Fibroblast of villous mesenchyme (primary cell): ENCODE measurements at regions not wholly inside any gene's neighbourhood (a gene's known extent, or its start where the extent isn't known, plus 50 kb on each side); places are given as distances from the start of the nearest gene placed in this dataset.

ENCODE experiments used
- DNase-seq: peaks from one replicate; pipeline ENCODE4 v3.0.0-alpha.2; 2010; ENCODE audit warnings: low read depth
- H3K4me3 ChIP-seq: 2 replicates; pipeline ENCODE4 v1.5.1; 2011; ENCODE audit warnings: low read depth, mild to moderate bottlenecking, low read length
- TF ChIP-seq, protein P1 (sequence below): IDR thresholded peaks from 2 replicates; pipeline ENCODE4 v1.5.1; 2012; ENCODE audit warnings: low read depth, mild to moderate bottlenecking, low read length; ENCODE audit not compliant: insufficient read depth

DNA sequence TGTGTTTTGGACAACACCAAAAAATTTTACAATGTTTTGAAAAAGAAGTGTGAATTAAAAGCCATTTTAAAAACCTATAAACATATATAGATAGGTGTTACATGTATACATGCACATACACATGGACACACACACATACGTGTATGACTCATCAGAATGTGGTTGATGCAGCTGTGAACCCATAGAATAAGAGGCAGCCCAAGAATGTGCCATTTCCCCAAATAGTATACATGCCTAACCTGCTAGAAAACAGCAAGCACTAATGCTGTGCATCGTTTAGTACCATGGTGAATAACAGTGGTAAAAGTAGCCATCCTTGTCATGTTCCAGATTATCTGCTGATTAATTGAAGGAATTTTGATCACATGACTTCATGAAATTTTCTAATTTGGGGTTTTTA is 149.0 kb downstream of the DSEL start:
- TF ChIP-seq, protein P1, sequence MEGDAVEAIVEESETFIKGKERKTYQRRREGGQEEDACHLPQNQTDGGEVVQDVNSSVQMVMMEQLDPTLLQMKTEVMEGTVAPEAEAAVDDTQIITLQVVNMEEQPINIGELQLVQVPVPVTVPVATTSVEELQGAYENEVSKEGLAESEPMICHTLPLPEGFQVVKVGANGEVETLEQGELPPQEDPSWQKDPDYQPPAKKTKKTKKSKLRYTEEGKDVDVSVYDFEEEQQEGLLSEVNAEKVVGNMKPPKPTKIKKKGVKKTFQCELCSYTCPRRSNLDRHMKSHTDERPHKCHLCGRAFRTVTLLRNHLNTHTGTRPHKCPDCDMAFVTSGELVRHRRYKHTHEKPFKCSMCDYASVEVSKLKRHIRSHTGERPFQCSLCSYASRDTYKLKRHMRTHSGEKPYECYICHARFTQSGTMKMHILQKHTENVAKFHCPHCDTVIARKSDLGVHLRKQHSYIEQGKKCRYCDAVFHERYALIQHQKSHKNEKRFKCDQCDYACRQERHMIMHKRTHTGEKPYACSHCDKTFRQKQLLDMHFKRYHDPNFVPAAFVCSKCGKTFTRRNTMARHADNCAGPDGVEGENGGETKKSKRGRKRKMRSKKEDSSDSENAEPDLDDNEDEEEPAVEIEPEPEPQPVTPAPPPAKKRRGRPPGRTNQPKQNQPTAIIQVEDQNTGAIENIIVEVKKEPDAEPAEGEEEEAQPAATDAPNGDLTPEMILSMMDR, result no peak
- H3K4me3 ChIP-seq, result no peak overlapping the region
- DNase-seq, result no peak

DNA sequence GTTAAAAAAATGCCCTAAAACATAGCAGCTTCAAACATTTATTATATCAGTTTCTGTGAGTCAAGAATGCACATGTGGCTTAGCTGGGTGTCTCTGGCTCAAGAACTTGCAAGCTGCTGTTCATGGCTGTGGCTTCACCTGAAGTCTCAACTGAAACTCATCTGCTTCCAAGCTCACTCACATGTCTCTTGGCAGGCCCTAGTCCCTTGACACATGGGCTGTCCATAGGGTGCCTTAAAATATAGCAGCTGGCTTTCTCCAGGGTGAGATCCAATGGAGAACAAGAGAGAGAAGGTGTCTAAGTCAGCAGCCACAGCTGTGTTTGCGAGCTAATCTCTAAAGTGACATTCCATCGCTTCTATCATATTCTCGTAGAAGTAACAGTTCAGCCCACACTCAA is 152.8 kb downstream of the DSEL start:
- H3K4me3 ChIP-seq, result no peak overlapping the region
- TF ChIP-seq, protein P1, result no peak
- no peak for DNase-seq

DNA sequence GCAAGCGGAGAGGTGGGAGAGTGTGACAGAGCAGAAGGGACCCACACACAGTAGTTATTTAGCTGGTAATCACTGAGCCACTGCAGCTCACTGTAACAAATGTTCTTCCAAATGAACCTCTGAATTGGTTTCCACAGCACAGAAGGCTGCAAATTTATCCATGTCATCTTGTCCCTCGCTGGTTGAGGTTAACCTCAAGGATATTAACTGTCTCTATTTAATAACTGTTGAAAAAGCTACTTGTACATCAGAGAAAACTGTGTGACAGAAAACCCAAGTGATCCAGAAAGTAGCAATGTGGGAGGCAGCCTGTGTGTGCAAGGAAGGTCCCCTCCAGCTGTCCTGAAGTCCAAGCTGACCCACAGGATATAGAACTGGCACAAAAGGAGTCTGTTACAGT is 153.6 kb downstream of the DSEL start:
- H3K4me3 ChIP-seq, result no peak overlapping the region
- DNase-seq, result no peak
- TF ChIP-seq, protein P1, result no peak

DNA sequence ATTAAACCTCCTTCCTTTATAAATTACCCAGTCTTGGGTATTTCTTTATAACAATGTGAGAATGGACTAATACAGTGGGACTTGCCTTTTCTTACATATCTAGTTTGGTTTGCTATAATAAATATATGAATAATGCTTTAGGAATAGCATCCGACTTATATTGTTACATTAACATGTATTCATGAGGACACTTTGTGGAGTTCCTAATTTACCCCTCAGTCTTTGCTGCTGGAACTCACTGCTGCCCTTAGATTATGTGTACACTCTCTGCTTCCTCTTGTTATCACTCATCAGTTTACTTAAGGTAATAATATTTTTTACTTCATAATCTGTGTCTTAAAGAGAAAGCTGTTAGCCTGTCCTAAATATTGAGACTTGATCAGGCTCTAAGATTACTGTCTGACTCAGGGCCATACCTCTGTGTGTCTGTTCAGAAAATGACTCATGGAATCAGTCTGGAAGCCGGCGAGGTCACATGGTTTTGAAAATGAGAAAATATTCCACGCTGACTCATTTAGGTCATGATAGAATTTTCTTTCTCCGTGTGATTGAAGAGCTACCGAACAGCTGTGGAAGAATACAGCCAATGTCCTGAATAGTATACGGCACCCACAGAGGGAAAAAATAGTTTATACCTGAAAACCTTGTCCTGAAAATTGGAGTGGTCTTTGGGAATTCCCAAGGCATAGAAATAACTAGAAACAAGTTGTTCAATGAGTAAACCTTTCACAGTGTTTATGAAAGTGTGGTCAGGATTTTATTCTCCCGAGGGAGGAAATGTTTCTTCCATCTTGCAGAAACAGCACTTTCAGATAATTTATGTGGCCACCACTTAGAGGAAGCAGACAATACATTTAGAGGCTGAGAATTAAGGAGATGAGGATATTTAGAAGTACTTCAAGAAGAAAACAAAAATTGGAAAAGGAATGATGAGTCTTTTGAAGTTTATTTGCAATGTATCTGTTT is 156.4 kb downstream of the DSEL start:
- peak; percentile 97 for DNase-seq
- H3K4me3 ChIP-seq, result peak overlapping the region; percentile 54
- TF ChIP-seq, protein P1, result no peak

DNA sequence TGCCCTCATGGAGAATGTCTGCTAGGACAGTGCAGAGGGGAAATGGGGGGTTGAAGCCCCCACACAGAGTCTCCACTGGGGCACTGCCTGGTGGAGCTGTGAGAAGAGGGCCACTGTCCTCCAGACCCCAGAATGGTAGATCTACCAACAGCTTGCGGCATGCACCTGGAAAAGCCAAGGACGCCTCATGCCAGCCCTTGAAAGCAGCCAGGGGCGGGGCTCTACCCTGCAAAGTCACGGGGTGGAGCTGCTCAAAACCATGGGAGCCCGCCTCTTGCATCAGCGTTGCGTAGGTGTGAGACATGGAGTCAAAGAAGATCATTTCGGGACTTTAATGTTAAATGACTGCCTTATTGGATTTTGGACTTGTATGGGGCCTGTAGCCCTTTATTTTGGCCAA is 157.6 kb downstream of the DSEL start:
- TF ChIP-seq, protein P1, result no peak
- no peak overlapping the region for H3K4me3 ChIP-seq
- no peak for DNase-seq

DNA sequence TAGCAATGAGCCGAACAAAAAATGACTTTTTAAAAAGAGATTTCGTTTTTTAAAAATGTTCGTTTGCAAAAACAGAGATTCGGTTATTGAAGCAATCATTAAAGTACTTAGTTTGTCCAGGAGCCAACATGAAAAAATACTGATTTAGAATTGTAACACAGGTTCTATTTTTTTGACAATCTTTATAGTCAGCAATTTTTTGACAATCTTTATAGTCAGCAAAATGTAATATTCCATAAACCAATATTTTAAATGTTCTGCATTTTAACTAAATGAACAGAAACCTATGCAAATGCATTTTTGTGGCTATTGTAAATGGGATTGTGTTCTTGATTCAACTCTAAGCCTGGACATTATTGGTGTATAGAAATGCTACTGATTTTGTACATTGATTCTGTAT is 161.8 kb downstream of the DSEL start:
- no peak for DNase-seq
- TF ChIP-seq, protein P1, result no peak
- H3K4me3 ChIP-seq, result no peak overlapping the region
